GM23338 (cell line): ENCODE measurements at regions not wholly inside any gene's neighbourhood (a gene's known extent, or its start where the extent isn't known, plus 50 kb on each side); places are given as distances from the start of the nearest gene placed in this dataset.
"Not testable (repeated sequence)": the region's sequence is repeated elsewhere in the genome, so short reads cannot be mapped to it uniquely, and the experiment has no call there.

Experiments
- ATAC-seq: fragments of 200-7000 bp; cut with Tn5 transposase; 3 replicates; pipeline ENCODE4 v1.9.1; 2020
- DNase-seq: peaks from one replicate; pipeline ENCODE4 v3.0.0-alpha.2; 2015; ENCODE audit warnings: low spot score
- H2AFZ ChIP-seq: fragments of 200-600 bp; sonication (generic); 2 replicates; pipeline ENCODE4 v1.8.0; 2016; ENCODE audit warnings: antibody characterized with exemption, mild to moderate bottlenecking, moderate library complexity
- H3F3A ChIP-seq: fragments of 200-600 bp; sonication (generic); replicated peaks from 2 replicates; pipeline ENCODE4 v1.8.0; 2017; ENCODE audit warnings: antibody characterized with exemption, mixed run types, low read depth
- H3K27ac ChIP-seq: fragments of 200-600 bp; sonication (generic); 2 replicates; pipeline ENCODE4 v1.6.1; 2016; ENCODE audit warnings: low read depth
- H3K27me3 ChIP-seq: fragments of 200-600 bp; sonication (generic); 2 replicates; pipeline ENCODE4 v1.8.0; 2016; ENCODE audit warnings: mild to moderate bottlenecking, mixed run types, moderate library complexity; ENCODE audit not compliant: insufficient read depth
- H3K36me3 ChIP-seq: fragments of 200-600 bp; sonication (generic); 2 replicates; pipeline ENCODE4 v1.8.0; 2016; ENCODE audit warnings: mild to moderate bottlenecking; ENCODE audit not compliant: insufficient read depth
- H3K4me1 ChIP-seq: fragments of 200-600 bp; sonication (generic); 2 replicates; pipeline ENCODE4 v1.8.0; 2016; ENCODE audit warnings: mild to moderate bottlenecking, moderate library complexity; ENCODE audit not compliant: insufficient read depth
- H3K4me2 ChIP-seq: fragments of 200-600 bp; sonication (generic); 2 replicates; pipeline ENCODE4 v1.7.1; 2017; ENCODE audit warnings: mixed run types
- H3K4me3 ChIP-seq: fragments of 200-600 bp; sonication (generic); 2 replicates; pipeline ENCODE4 v1.6.1; 2016; ENCODE audit warnings: mixed run types
- H3K79me2 ChIP-seq: fragments of 200-600 bp; sonication (generic); replicated peaks from 2 replicates; pipeline ENCODE4 v1.8.0; 2017; ENCODE audit warnings: mild to moderate bottlenecking; ENCODE audit not compliant: insufficient read depth
- H3K9me2 ChIP-seq: fragments of 200-600 bp; sonication (generic); 2 replicates; pipeline ENCODE4 v1.8.0; 2017; ENCODE audit not compliant: insufficient read depth
- H4K20me1 ChIP-seq: fragments of 200-600 bp; sonication (generic); replicated peaks from 2 replicates; pipeline ENCODE4 v1.8.0; 2017; ENCODE audit warnings: mild to moderate bottlenecking; ENCODE audit not compliant: insufficient read depth
- H3K27ac Mint-ChIP-seq: 2 replicates; pipeline ENCODE4 v1.8.0; 2020; ENCODE audit warnings: inconsistent platforms, mild to moderate bottlenecking, moderate library complexity, mixed read lengths
- H3K27me3 Mint-ChIP-seq: 3 replicates; pipeline ENCODE4 v1.8.0; 2022; ENCODE audit warnings: low read depth, mild to moderate bottlenecking, moderate library complexity, mixed read lengths, inconsistent platforms; ENCODE audit not compliant: insufficient read depth, poor library complexity
- H3K36me3 Mint-ChIP-seq: 3 replicates; pipeline ENCODE4 v1.8.0; 2021; ENCODE audit warnings: low read depth, mild to moderate bottlenecking, inconsistent platforms, moderate library complexity, mixed read lengths
- H3K4me1 Mint-ChIP-seq: 3 replicates; pipeline ENCODE4 v1.8.0; 2020; ENCODE audit warnings: mild to moderate bottlenecking, inconsistent platforms, mixed read lengths
- H3K4me3 Mint-ChIP-seq: 3 replicates; pipeline ENCODE4 v1.8.0; 2021; ENCODE audit warnings: moderate library complexity, mild to moderate bottlenecking, inconsistent platforms, mixed read lengths
- H3K9me3 Mint-ChIP-seq: 3 replicates; pipeline ENCODE4 v1.8.0; 2020; ENCODE audit warnings: moderate library complexity, mild to moderate bottlenecking, inconsistent platforms, mixed read lengths
- CREB1 ChIP-seq: fragments of 250-450 bp; sonication (Bioruptor Pico); IDR thresholded peaks from 2 replicates; pipeline ENCODE4 v1.5.0; 2020; ENCODE audit warnings: low read depth, mild to moderate bottlenecking, moderate library complexity
- EZH2 ChIP-seq: fragments of 200-600 bp; sonication (generic); IDR thresholded peaks from one replicate; pipeline ENCODE4 v1.8.0; 2017; ENCODE audit warnings: antibody characterized with exemption, mild to moderate bottlenecking, low read depth; ENCODE audit not compliant: unreplicated experiment
- EZH2phosphoT487 ChIP-seq: fragments of 200-600 bp; sonication (generic); IDR thresholded peaks from one replicate; pipeline ENCODE4 v1.8.1; 2018; ENCODE audit warnings: antibody characterized with exemption; ENCODE audit not compliant: unreplicated experiment
- JUNB ChIP-seq: IDR thresholded peaks from one replicate; pipeline ENCODE4 v1.6.1; 2016; ENCODE audit warnings: antibody characterized with exemption; ENCODE audit not compliant: unreplicated experiment
- NANOG ChIP-seq: IDR thresholded peaks from 2 replicates; pipeline ENCODE4 v1.6.1; 2016; ENCODE audit warnings: antibody characterized with exemption, borderline replicate concordance
- POLR2AphosphoS5 ChIP-seq: IDR thresholded peaks from 2 replicates; pipeline ENCODE4 v1.6.1; 2016; ENCODE audit warnings: antibody characterized with exemption, low read depth
- STAT1 ChIP-seq: IDR thresholded peaks from one replicate; pipeline ENCODE4 v1.6.1; 2016; ENCODE audit warnings: antibody characterized with exemption; ENCODE audit not compliant: unreplicated experiment
- ZNF114 ChIP-seq: fragments of 250-450 bp; sonication (Bioruptor Pico); IDR thresholded peaks from 2 replicates; pipeline ENCODE4 v1.5.0; 2020; ENCODE audit warnings: mild to moderate bottlenecking, moderate library complexity
- TF ChIP-seq, protein P1 (sequence below): IDR thresholded peaks from one replicate; pipeline ENCODE4 v1.6.1; 2018; ENCODE audit warnings: antibody characterized with exemption; ENCODE audit not compliant: unreplicated experiment
- TF ChIP-seq, protein P2 (sequence below): IDR thresholded peaks from 2 replicates; pipeline ENCODE4 v1.6.1; 2016; ENCODE audit warnings: antibody characterized with exemption
- TF ChIP-seq, protein P3 (sequence below), 2 experiments: fragments of 200-600 bp in 1 of 2; sonication (generic) in 1 of 2; conservative IDR thresholded peaks; 2 replicates each; pipeline versions ENCODE4 v1.5.1 to v1.6.1; 2016 to 2017; ENCODE audit warnings: antibody characterized with exemption in 2 of 2, low read depth in 2 of 2, mild to moderate bottlenecking in 2 of 2, moderate library complexity in 1 of 2

DNA sequence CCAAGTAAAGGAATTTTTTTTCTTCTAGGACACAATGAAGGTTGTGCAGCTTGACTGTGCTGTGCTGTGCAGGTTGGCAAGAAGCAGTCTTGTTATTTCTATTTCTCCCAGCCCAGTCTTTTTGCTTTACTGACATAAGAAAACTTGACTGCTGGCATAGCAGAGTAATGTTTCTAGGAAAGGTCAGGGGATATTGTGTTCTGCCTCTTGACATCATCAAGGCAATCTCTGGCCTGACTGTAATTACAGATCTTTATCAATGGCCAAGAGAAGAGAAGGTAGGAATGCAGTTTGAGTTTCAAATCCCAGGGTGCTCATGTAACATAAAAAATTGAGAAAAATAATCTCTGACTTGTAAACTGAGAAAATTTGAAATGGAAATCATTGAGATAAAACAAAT lies 226.3 kb upstream of the ADGRL4 start (continued):
- TF ChIP-seq EZH2 (no peak), POLR2AphosphoS5 (no peak), JUNB (no peak), NANOG (no peak)
- TF ChIP-seq, protein P1, sequence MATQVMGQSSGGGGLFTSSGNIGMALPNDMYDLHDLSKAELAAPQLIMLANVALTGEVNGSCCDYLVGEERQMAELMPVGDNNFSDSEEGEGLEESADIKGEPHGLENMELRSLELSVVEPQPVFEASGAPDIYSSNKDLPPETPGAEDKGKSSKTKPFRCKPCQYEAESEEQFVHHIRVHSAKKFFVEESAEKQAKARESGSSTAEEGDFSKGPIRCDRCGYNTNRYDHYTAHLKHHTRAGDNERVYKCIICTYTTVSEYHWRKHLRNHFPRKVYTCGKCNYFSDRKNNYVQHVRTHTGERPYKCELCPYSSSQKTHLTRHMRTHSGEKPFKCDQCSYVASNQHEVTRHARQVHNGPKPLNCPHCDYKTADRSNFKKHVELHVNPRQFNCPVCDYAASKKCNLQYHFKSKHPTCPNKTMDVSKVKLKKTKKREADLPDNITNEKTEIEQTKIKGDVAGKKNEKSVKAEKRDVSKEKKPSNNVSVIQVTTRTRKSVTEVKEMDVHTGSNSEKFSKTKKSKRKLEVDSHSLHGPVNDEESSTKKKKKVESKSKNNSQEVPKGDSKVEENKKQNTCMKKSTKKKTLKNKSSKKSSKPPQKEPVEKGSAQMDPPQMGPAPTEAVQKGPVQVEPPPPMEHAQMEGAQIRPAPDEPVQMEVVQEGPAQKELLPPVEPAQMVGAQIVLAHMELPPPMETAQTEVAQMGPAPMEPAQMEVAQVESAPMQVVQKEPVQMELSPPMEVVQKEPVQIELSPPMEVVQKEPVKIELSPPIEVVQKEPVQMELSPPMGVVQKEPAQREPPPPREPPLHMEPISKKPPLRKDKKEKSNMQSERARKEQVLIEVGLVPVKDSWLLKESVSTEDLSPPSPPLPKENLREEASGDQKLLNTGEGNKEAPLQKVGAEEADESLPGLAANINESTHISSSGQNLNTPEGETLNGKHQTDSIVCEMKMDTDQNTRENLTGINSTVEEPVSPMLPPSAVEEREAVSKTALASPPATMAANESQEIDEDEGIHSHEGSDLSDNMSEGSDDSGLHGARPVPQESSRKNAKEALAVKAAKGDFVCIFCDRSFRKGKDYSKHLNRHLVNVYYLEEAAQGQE: no peak
- TF ChIP-seq, protein P2, sequence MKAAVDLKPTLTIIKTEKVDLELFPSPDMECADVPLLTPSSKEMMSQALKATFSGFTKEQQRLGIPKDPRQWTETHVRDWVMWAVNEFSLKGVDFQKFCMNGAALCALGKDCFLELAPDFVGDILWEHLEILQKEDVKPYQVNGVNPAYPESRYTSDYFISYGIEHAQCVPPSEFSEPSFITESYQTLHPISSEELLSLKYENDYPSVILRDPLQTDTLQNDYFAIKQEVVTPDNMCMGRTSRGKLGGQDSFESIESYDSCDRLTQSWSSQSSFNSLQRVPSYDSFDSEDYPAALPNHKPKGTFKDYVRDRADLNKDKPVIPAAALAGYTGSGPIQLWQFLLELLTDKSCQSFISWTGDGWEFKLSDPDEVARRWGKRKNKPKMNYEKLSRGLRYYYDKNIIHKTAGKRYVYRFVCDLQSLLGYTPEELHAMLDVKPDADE: no peak

DNA sequence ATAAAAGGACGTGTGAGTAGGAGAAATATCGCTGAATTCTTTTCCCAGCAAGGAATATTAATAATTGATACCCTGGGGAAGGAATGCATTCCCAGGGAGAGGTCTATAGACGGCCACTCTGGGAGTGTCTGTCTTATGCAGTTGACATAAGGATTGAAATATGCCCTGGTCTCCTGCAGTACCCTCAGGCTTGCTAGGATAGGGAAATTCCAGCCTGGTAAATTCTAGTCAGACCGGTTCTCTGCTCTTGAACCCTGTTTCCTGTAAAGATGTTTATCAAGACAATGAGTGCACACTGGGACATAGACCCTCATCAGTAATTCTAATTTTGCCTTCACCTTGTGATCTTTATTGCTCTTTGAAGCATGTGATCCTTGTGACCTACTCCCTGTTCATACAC lies 224.2 kb upstream of the ADGRL4 start:
- not testable (repeated sequence) for H3K4me3 Mint-ChIP-seq, H3K27me3 ChIP-seq, H3K4me2 ChIP-seq, H3K9me3 Mint-ChIP-seq, H3K4me3 ChIP-seq, H3K4me1 ChIP-seq, ATAC-seq, H3K79me2 ChIP-seq, H2AFZ ChIP-seq, H4K20me1 ChIP-seq, H3K36me3 ChIP-seq, H3F3A ChIP-seq, DNase-seq, H3K27me3 Mint-ChIP-seq, H3K27ac Mint-ChIP-seq, H3K27ac ChIP-seq
- H3K9me2 ChIP-seq: 0 out of 2 replicates have a peak, but pooled peaks cover 12% of the 10 kb centered on the region
- Mint-ChIP-seq H3K4me1 (peaks cover 19% of the 10 kb centered on the region), H3K36me3 (peaks cover 18% of the 10 kb centered on the region; the same call in 2 of the 3 replicates)

DNA sequence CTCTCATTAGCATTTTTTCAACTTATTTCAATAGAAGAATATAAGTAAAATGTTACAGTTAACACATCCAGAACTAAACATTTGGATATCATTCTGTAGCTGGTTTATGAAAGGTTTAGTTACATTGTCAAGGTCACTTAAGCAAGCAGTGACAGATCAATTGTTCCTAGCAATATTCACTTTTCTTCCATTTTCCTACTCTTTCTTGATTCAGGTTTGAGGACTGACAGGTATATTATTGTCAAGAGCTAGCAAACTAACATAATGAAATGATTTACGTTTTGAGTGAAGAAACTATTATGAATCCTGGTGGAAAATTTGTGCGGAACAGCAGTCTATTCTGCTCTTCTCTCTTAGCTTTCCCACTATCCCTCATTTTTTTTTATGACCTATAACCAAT lies 220.4 kb upstream of the ADGRL4 start:
- Histone ChIP-seq H3F3A (no peaks in the 10 kb centered on the region), H2AFZ (no peak overlapping the region), H3K4me2 (no peak overlapping the region), H3K4me3 (no peak overlapping the region), H3K9me2 (0 out of 2 replicates have a peak, but pooled peaks cover 12% of the 10 kb centered on the region), H3K27ac (no peak overlapping the region), H3K4me1 (no peaks in the 10 kb centered on the region), H3K36me3 (no peaks in the 10 kb centered on the region), H3K27me3 (no peaks in the 10 kb centered on the region), H3K79me2 (no peaks in the 10 kb centered on the region), H4K20me1 (no peaks in the 10 kb centered on the region)
- Mint-ChIP-seq H3K4me3 (no peak overlapping the region), H3K4me1 (peaks cover 4% of the 10 kb centered on the region; the same call in 1 of the 3 replicates), H3K9me3 (peaks cover 11% of the 10 kb centered on the region), H3K27me3 (no peaks in the 10 kb centered on the region), H3K27ac (no peak overlapping the region), H3K36me3 (peaks cover 19% of the 10 kb centered on the region; the same call in 2 of the 3 replicates)
- DNase-seq (no peak), ATAC-seq (no peak)
- TF ChIP-seq JUNB (no peak), NANOG (no peak), EZH2 (no peak), POLR2AphosphoS5 (no peak), ZNF114 (CRISPR knock-in tag) (no peak), EZH2phosphoT487 (no peak), CREB1 (CRISPR knock-in tag) (no peak), STAT1 (no peak)
- TF ChIP-seq, protein P1: no peak
- TF ChIP-seq, protein P3, sequence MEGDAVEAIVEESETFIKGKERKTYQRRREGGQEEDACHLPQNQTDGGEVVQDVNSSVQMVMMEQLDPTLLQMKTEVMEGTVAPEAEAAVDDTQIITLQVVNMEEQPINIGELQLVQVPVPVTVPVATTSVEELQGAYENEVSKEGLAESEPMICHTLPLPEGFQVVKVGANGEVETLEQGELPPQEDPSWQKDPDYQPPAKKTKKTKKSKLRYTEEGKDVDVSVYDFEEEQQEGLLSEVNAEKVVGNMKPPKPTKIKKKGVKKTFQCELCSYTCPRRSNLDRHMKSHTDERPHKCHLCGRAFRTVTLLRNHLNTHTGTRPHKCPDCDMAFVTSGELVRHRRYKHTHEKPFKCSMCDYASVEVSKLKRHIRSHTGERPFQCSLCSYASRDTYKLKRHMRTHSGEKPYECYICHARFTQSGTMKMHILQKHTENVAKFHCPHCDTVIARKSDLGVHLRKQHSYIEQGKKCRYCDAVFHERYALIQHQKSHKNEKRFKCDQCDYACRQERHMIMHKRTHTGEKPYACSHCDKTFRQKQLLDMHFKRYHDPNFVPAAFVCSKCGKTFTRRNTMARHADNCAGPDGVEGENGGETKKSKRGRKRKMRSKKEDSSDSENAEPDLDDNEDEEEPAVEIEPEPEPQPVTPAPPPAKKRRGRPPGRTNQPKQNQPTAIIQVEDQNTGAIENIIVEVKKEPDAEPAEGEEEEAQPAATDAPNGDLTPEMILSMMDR (conservative IDR thresholded peaks at IDR 0.05; ENCODE audit: low read depth in 2 of 2): no peak
- TF ChIP-seq, protein P2: no peak
